Fibroblast of skin of back (primary cell): ENCODE measurements at regions not wholly inside any gene's neighbourhood (a gene's known extent, or its start where the extent isn't known, plus 50 kb on each side); places are given as distances from the start of the nearest gene placed in this dataset.
"Not testable (repeated sequence)": the region's sequence is repeated elsewhere in the genome, so short reads cannot be mapped to it uniquely, and the experiment has no call there.

ENCODE experiments used
- DNase-seq: peaks from one replicate; pipeline ENCODE4 v3.0.0-alpha.2; 2013

- DNase-seq = no peak
These were observed 208.7 kb downstream of the EMX2 start for GRCh38 chr10:117751259-117751658.

GRCh38 chr10:117752103-117752502, 209.6 kb downstream of the EMX2 start:
- no peak for DNase-seq

GRCh38 chr10:117754770-117755658, 212.5 kb downstream of the EMX2 start:
- DNase-seq = no peak

- no peak for DNase-seq
These were observed 213.1 kb downstream of the EMX2 start for GRCh38 chr10:117755659-117756014.

- DNase-seq = no peak
These were observed 214.7 kb downstream of the EMX2 start for GRCh38 chr10:117757086-117757720.

GRCh38 chr10:117759266-117759665, 216.7 kb downstream of the EMX2 start:
- DNase-seq = no peak

GRCh38 chr10:117761695-117762094, 219.1 kb downstream of the EMX2 start:
- DNase-seq = peak; percentile 4

GRCh38 chr10:117762126-117762818, 219.7 kb downstream of the EMX2 start:
- no peak for DNase-seq

GRCh38 chr10:117762819-117763172, 220.2 kb downstream of the EMX2 start:
- DNase-seq = peak; percentile 62

- no peak for DNase-seq
These were observed 221.0 kb downstream of the EMX2 start for GRCh38 chr10:117763528-117763927.

- DNase-seq = peak; percentile 8
These were observed 225.9 kb downstream of the EMX2 start for GRCh38 chr10:117768333-117769042.

- DNase-seq = no peak
These were observed 233.0 kb downstream of the EMX2 start for GRCh38 chr10:117775526-117775925.

- not testable (repeated sequence) for DNase-seq
These were observed 234.7 kb downstream of the EMX2 start for GRCh38 chr10:117777222-117777621.

- DNase-seq = no peak
These were observed 235.7 kb downstream of the EMX2 start for GRCh38 chr10:117778241-117778640.

- no peak for DNase-seq
These were observed 237.9 kb downstream of the EMX2 start for GRCh38 chr10:117780411-117780810.

- no peak for DNase-seq
These were observed 238.8 kb downstream of the EMX2 start for GRCh38 chr10:117781216-117781831.

GRCh38 chr10:117782276-117782675, 239.7 kb downstream of the EMX2 start:
- DNase-seq = no peak

GRCh38 chr10:117783698-117784395, 241.3 kb downstream of the EMX2 start:
- no peak for DNase-seq

- no peak for DNase-seq
These were observed 242.2 kb downstream of the EMX2 start for GRCh38 chr10:117784776-117785175.

GRCh38 chr10:117788911-117789310, 246.4 kb downstream of the EMX2 start:
- no peak for DNase-seq

- no peak for DNase-seq
These were observed 247.6 kb downstream of the EMX2 start for GRCh38 chr10:117790179-117790578.

GRCh38 chr10:117790621-117791020, 248.1 kb downstream of the EMX2 start:
- no peak for DNase-seq
